ENCODE measurements at regions not wholly inside any gene's neighbourhood (a gene's known extent, or its start where the extent isn't known, plus 50 kb on each side); places are given as distances from the start of the nearest gene placed in this dataset.
"Not testable (repeated sequence)": the region's sequence is repeated elsewhere in the genome, so short reads cannot be mapped to it uniquely, and the experiment has no call there.

- no peak for DNase-seq (ENCODE audit: low read depth)
- TF ChIP-seq, protein P1, sequence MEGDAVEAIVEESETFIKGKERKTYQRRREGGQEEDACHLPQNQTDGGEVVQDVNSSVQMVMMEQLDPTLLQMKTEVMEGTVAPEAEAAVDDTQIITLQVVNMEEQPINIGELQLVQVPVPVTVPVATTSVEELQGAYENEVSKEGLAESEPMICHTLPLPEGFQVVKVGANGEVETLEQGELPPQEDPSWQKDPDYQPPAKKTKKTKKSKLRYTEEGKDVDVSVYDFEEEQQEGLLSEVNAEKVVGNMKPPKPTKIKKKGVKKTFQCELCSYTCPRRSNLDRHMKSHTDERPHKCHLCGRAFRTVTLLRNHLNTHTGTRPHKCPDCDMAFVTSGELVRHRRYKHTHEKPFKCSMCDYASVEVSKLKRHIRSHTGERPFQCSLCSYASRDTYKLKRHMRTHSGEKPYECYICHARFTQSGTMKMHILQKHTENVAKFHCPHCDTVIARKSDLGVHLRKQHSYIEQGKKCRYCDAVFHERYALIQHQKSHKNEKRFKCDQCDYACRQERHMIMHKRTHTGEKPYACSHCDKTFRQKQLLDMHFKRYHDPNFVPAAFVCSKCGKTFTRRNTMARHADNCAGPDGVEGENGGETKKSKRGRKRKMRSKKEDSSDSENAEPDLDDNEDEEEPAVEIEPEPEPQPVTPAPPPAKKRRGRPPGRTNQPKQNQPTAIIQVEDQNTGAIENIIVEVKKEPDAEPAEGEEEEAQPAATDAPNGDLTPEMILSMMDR (conservative IDR thresholded peaks at IDR 0.05; ENCODE audit: low read length), result no peak
- H3K4me3 ChIP-seq (ENCODE audit: low read length), result no peak overlapping the region
Measured at GRCh38 chr6:126210398-126211075, 129.4 kb upstream of the CENPW start.

GRCh38 chr6:126217497-126217896 is 122.4 kb upstream of the CENPW start:
- DNase-seq (ENCODE audit: low read depth), result no peak
- TF ChIP-seq, protein P1 (conservative IDR thresholded peaks at IDR 0.05; ENCODE audit: low read length), result no peak
- H3K4me3 ChIP-seq (ENCODE audit: low read length), result no peak overlapping the region

DNA sequence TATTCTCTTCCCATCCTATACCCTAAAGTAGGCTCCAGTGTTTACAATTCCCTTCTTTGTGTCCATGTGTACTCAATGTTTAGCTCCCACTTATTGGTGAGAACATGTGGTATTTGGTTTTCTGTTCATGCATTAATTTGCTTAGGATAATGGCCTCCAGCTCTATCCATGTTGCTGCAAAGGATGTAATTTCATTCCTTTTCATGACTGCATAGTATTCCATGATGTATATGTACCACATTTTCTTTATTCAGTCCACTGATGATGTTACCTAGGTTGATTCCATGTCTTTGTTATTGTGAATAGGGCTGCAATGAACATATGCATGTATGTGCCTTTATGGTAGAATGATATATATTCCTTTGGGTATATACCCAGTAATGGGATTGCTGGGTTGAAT is 119.0 kb upstream of the CENPW start:
- H3K4me3 ChIP-seq (ENCODE audit: low read length); DNase-seq (ENCODE audit: low read depth): not testable (repeated sequence)

- TF ChIP-seq, protein P1 (conservative IDR thresholded peaks at IDR 0.05; ENCODE audit: low read length), result no peak
- DNase-seq (ENCODE audit: low read depth), result no peak
- no peak overlapping the region for H3K4me3 ChIP-seq (ENCODE audit: low read length)
Measured at GRCh38 chr6:126227833-126228702, 111.8 kb upstream of the CENPW start.

GRCh38 chr6:126232671-126233070 is 107.2 kb upstream of the CENPW start:
- TF ChIP-seq, protein P1 (conservative IDR thresholded peaks at IDR 0.05; ENCODE audit: low read length), result no peak
- no peak overlapping the region for H3K4me3 ChIP-seq (ENCODE audit: low read length)
- DNase-seq (ENCODE audit: low read depth), result no peak

GRCh38 chr6:126233192-126233591 is 106.7 kb upstream of the CENPW start:
- no peak overlapping the region for H3K4me3 ChIP-seq (ENCODE audit: low read length)
- TF ChIP-seq, protein P1 (conservative IDR thresholded peaks at IDR 0.05; ENCODE audit: low read length), result no peak
- no peak for DNase-seq (ENCODE audit: low read depth)

DNA sequence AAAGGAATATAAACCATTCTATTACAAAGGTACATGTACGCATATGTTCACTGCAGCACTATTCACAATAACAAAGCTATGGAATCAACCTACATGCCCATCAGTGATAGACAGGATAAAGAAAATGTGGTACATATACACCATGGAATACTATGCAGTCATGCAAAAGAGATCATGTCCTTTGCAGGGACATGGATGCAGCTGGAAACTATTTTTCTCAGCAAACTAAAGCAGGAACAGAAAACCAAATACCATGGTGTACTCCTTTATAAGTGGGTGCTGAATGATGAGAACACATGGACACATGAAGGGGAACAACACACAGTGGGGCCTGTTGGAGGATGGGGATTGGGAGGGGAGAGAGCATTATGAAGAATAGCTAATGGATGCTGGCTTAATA is 104.6 kb upstream of the CENPW start:
- no peak for DNase-seq (ENCODE audit: low read depth)
- no peak overlapping the region for H3K4me3 ChIP-seq (ENCODE audit: low read length)
- TF ChIP-seq, protein P1 (conservative IDR thresholded peaks at IDR 0.05; ENCODE audit: low read length), result no peak

Measured in AG10803 (cell line).